Gastroesophageal sphincter (tissue), 4 donors: ENCODE measurements at regions not wholly inside any gene's neighbourhood (a gene's known extent, or its start where the extent isn't known, plus 50 kb on each side); places are given as distances from the start of the nearest gene placed in this dataset.

ENCODE experiments used
- ATAC-seq: fragments of 150-250 bp; one replicate; pipeline ENCODE4 v1.9.1; 2016; ENCODE audit warnings: mild to moderate bottlenecking, moderate library complexity
- H3K27ac ChIP-seq, 4 donors: fragments of 200-600 bp; sonication (generic) in 3 of 4; 1 replicate in 3 of 4; 2 replicates in 1 of 4; pipeline ENCODE4 v1.5.1; 2016 to 2019
- H3K27me3 ChIP-seq: fragments of 200-600 bp; sonication (generic); one replicate; pipeline ENCODE4 v1.5.1; 2019
- H3K36me3 ChIP-seq, 2 donors: fragments of 200-600 bp; sonication (generic); one replicate each; pipeline ENCODE4 v1.5.1; 2019; ENCODE audit warnings: control low read depth in 1 of 2
- H3K4me1 ChIP-seq, 3 donors: fragments of 200-600 bp; sonication (generic); 1 replicate in 2 of 3; 2 replicates in 1 of 3; pipeline ENCODE4 v1.5.1; 2016 to 2019; ENCODE audit warnings: control low read depth in 2 of 3
- H3K4me3 ChIP-seq, 2 donors: fragments of 200-600 bp; sonication (generic); one replicate each; pipeline ENCODE4 v1.5.1; 2019; ENCODE audit warnings: mild to moderate bottlenecking in 1 of 2, moderate library complexity in 1 of 2
- H3K9me3 ChIP-seq, 3 donors: fragments of 200-600 bp; sonication (generic); one replicate each; pipeline ENCODE4 v1.5.1; 2017 to 2019; ENCODE audit warnings: control low read depth in 2 of 3
- EP300 ChIP-seq: sonication (generic); formaldehyde crosslinking; IDR thresholded peaks from one replicate; pipeline ENCODE4 v1.6.1; 2017; ENCODE audit warnings: antibody characterized with exemption, mild to moderate bottlenecking
- POLR2A ChIP-seq, 2 donors: fragments of 450-650 bp; IDR thresholded peaks; one replicate each; pipeline ENCODE4 v1.6.1; 2017; ENCODE audit warnings: antibody characterized with exemption in 2 of 2, mild to moderate bottlenecking in 2 of 2, moderate library complexity in 1 of 2
- POLR2AphosphoS5 ChIP-seq: sonication (generic); formaldehyde crosslinking; IDR thresholded peaks from one replicate; pipeline ENCODE4 v1.6.1; 2017; ENCODE audit warnings: antibody characterized with exemption
- WGBS, 2 donors: methylation state at CpG; one replicate each; pipeline ENCODE4 v1.1.5; 2018; ENCODE audit warnings: low coverage in 1 of 2; 5-methylcytosine and 5-hydroxymethylcytosine counted together
- TF ChIP-seq, protein P1 (sequence below), 4 experiments: fragments of 200-600 bp in 2 of 4; fragments of 450-650 bp in 2 of 4; sonication (generic) in 1 of 4; IDR thresholded peaks; one replicate each; pipeline ENCODE4 v1.5.1; 2017 to 2019; ENCODE audit warnings: antibody characterized with exemption in 4 of 4, mild to moderate bottlenecking in 2 of 4, moderate library complexity in 2 of 4

DNA sequence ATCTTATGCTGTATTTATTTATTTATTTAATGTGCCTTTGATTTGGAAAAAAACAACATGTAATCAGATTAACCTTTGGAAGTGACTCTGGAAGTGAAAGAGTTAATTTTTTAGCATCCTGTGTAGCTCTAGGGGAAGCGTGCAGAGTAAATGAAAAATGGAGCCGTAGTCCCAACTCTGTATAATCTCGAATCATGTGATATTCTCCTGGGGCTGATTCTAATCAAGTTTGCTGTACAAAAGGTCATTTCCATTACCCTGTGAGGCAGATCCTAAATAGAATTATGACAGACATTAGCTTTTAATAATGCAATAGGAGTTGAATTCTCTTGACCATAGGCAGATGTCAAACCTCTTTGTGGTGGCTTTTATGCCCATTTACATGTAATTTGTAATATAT, 238.6 kb upstream of the CSNK1A1L start:
- peaks cover 0 to 6% (median 0%) of the 10 kb centered on the region in 3 donors for H3K4me1 ChIP-seq
- no peak overlapping the region for H3K4me3 ChIP-seq
- 2 to 12% methylated on average over 3 of the region's 3 CpGs for WGBS, 2 donors
- no peak overlapping the region for H3K27ac ChIP-seq
- no peak for TF ChIP-seq POLR2AphosphoS5
- H3K9me3 ChIP-seq = no peaks in the 10 kb centered on the region
- no peaks in the 10 kb centered on the region for H3K36me3 ChIP-seq
- H3K27me3 ChIP-seq = no peaks in the 10 kb centered on the region
- no peak for ATAC-seq

GRCh38 chr13:37342205-37342604, 236.7 kb upstream of the CSNK1A1L start:
- H3K4me3 ChIP-seq = no peak overlapping the region
- H3K27ac ChIP-seq = no peak overlapping the region
- no peaks in the 10 kb centered on the region for H3K9me3 ChIP-seq
- TF ChIP-seq POLR2AphosphoS5 = no peak
- no peak for TF ChIP-seq POLR2A (IDR thresholded peaks at IDR 0.05)
- no peak for TF ChIP-seq EP300
- TF ChIP-seq, protein P1, sequence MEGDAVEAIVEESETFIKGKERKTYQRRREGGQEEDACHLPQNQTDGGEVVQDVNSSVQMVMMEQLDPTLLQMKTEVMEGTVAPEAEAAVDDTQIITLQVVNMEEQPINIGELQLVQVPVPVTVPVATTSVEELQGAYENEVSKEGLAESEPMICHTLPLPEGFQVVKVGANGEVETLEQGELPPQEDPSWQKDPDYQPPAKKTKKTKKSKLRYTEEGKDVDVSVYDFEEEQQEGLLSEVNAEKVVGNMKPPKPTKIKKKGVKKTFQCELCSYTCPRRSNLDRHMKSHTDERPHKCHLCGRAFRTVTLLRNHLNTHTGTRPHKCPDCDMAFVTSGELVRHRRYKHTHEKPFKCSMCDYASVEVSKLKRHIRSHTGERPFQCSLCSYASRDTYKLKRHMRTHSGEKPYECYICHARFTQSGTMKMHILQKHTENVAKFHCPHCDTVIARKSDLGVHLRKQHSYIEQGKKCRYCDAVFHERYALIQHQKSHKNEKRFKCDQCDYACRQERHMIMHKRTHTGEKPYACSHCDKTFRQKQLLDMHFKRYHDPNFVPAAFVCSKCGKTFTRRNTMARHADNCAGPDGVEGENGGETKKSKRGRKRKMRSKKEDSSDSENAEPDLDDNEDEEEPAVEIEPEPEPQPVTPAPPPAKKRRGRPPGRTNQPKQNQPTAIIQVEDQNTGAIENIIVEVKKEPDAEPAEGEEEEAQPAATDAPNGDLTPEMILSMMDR (IDR thresholded peaks at IDR 0.05) = no peak
- H3K36me3 ChIP-seq = no peaks in the 10 kb centered on the region
- H3K27me3 ChIP-seq = no peaks in the 10 kb centered on the region
- no peak for ATAC-seq
- WGBS, 2 donors = 80% methylated on average over 3 of the region's 6 CpGs; no CpG with 5 or more reads in 1 of the 2 donors
- H3K4me1 ChIP-seq = peaks cover 0 to 6% (median 0%) of the 10 kb centered on the region in 3 donors

DNA sequence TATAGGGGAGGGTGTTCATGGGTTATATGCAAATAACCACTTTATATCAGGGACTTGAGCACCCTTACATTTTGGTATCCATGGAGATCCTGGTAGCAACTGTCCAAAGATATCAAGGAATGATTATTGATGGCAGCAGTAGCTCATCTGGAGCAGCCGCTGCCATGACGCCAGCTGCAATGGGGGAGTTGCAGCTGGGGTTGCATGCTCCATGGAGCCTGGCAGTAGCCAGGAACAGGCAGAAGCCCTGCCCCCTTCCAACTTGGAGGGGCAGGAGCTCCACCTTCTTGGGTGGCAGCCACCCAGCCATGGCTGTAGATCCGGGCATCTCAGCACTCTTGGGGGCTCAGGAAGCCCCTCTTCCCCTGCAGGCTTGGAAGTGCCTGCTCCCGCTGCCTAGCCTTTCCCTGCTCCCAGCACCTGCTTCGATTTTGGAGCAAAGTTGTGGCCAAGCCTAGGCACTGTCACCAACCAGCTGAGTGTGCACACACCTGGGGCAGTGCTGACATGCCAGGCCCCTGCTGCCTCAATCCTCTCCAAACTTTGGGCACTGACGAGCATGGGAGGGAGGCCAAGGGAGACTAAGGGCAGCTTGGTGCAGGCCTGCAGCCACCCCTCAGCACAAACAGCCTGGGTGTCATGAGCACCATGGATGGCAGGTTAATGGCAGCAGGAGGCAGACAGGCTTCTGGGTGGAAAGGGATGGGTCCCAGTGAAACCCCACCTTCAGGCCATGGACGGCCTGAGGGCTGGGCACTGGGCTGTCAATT, 235.6 kb upstream of the CSNK1A1L start:
- Histone ChIP-seq H3K36me3 (no peaks in the 10 kb centered on the region), H3K27ac (no peak overlapping the region), H3K9me3 (no peaks in the 10 kb centered on the region), H3K4me1 (peaks cover 0 to 6% (median 0%) of the 10 kb centered on the region in 3 donors), H3K4me3 (no peak overlapping the region), H3K27me3 (no peaks in the 10 kb centered on the region)
- TF ChIP-seq POLR2A (IDR thresholded peaks at IDR 0.05) = no peak
- TF ChIP-seq POLR2AphosphoS5 = no peak
- TF ChIP-seq, protein P1 (IDR thresholded peaks at IDR 0.05) = no peak
- TF ChIP-seq EP300 = no peak
- ATAC-seq = no peak
- 56% methylated on average over 2 of the region's 7 CpGs; no CpG with 5 or more reads in 1 of the 2 donors for WGBS, 2 donors

- H3K4me3 ChIP-seq = no peak overlapping the region
- ATAC-seq = no peak
- 79 to 86% methylated on average over 2 of the region's 2 CpGs for WGBS, 2 donors
- peaks cover 0 to 4% (median 0%) of the 10 kb centered on the region in 3 donors for H3K4me1 ChIP-seq
- no peaks in the 10 kb centered on the region for H3K9me3 ChIP-seq
- no peaks in the 10 kb centered on the region for H3K27me3 ChIP-seq
- TF ChIP-seq EP300 (no peak), POLR2AphosphoS5 (no peak), POLR2A (IDR thresholded peaks at IDR 0.05) (no peak)
- TF ChIP-seq, protein P1 (IDR thresholded peaks at IDR 0.05) = no peak
- no peak overlapping the region for H3K27ac ChIP-seq
- no peaks in the 10 kb centered on the region for H3K36me3 ChIP-seq
Observed at GRCh38 chr13:37339386-37339735, 233.9 kb upstream of the CSNK1A1L start.

GRCh38 chr13:37338726-37339385, 233.4 kb upstream of the CSNK1A1L start:
- Histone ChIP-seq H3K4me3 (no peak overlapping the region), H3K9me3 (no peaks in the 10 kb centered on the region), H3K36me3 (no peaks in the 10 kb centered on the region), H3K4me1 (no peaks in the 10 kb centered on the region), H3K27me3 (no peaks in the 10 kb centered on the region), H3K27ac (no peak overlapping the region)
- TF ChIP-seq POLR2A (IDR thresholded peaks at IDR 0.05) (no peak), POLR2AphosphoS5 (no peak), EP300 (no peak)
- TF ChIP-seq, protein P1 (IDR thresholded peaks at IDR 0.05) = no peak
- ATAC-seq = no peak
- WGBS, 2 donors = 40 to 66% methylated on average over 5 of the region's 5 CpGs
